Body of pancreas (tissue), 4 donors: ENCODE measurements at regions not wholly inside any gene's neighbourhood (a gene's known extent, or its start where the extent isn't known, plus 50 kb on each side); places are given as distances from the start of the nearest gene placed in this dataset.
"Not testable (repeated sequence)": the region's sequence is repeated elsewhere in the genome, so short reads cannot be mapped to it uniquely, and the experiment has no call there.

Source experiments
- ATAC-seq: fragments of 150-250 bp; one replicate; pipeline ENCODE4 v1.9.1; 2016
- DNase-seq, 4 donors: peaks; one replicate each; pipeline ENCODE4 v3.0.0-alpha.2; 2019
- H3K27ac ChIP-seq, 4 donors: fragments of 200-600 bp; sonication (generic); 1 replicate in 3 of 4; 2 replicates in 1 of 4; pipeline versions ENCODE4 v1.5.1 to v1.6.1; 2016 to 2019; ENCODE audit warnings: mild to moderate bottlenecking in 1 of 4, mixed read lengths in 1 of 4, moderate library complexity in 1 of 4
- H3K27me3 ChIP-seq, 2 donors: fragments of 200-600 bp; sonication (generic); one replicate each; pipeline ENCODE4 v1.6.0; 2016; ENCODE audit warnings: mild to moderate bottlenecking in 1 of 2
- H3K36me3 ChIP-seq, 2 donors: fragments of 200-600 bp; sonication (generic); replicated peaks in 1 of 2; 2 replicates each; pipeline ENCODE4 v1.5.1; 2016; ENCODE audit warnings: low read depth in 2 of 2; ENCODE audit not compliant: insufficient read depth in 1 of 2
- H3K4me1 ChIP-seq: fragments of 200-600 bp; sonication (generic); one replicate; pipeline ENCODE4 v1.6.0; 2016
- H3K4me3 ChIP-seq, 2 donors: fragments of 200-600 bp; sonication (generic); 1 replicate in 1 of 2; 2 replicates in 1 of 2; pipeline ENCODE4 v1.5.1; 2016 to 2019
- H3K9me3 ChIP-seq, 3 donors: fragments of 200-600 bp; sonication (generic); 1 replicate in 2 of 3; 2 replicates in 1 of 3; pipeline ENCODE4 v1.5.1; 2016
- CTCF ChIP-seq, 7 experiments: fragments of 450-650 bp in 4 of 7; fragments of 200-600 bp in 3 of 7; sonication (generic) in 3 of 7; IDR thresholded peaks; one replicate each; pipeline ENCODE4 v1.5.1; 2016 to 2019; ENCODE audit warnings: antibody characterized with exemption in 7 of 7
- POLR2A ChIP-seq, 3 donors: fragments of 450-650 bp; IDR thresholded peaks; one replicate each; pipeline ENCODE4 v1.6.1; 2016; ENCODE audit warnings: antibody characterized with exemption in 3 of 3, mild to moderate bottlenecking in 2 of 3
- WGBS, 2 donors: methylation state at CpG; one replicate each; pipeline ENCODE4 v1.1.5; 2017; 5-methylcytosine and 5-hydroxymethylcytosine counted together
- intact Hi-C: fragments of 100-400 bp; cut with DNase I; formaldehyde crosslinking; loops from one replicate; pipeline ENCODE4 v1.15.1; 2023

GRCh38 chr18:4960578-4960977 lies 236.5 kb downstream of the AKAIN1 start:
- H3K9me3 ChIP-seq: no peaks in the 10 kb centered on the region
- ATAC-seq (no peak), DNase-seq (no peak)
- WGBS, 2 donors: 82 to 96% methylated on average over 5 of the region's 5 CpGs
- no peaks in the 10 kb centered on the region for H3K36me3 ChIP-seq
- intact Hi-C loops: no loop called here
- H3K4me1 ChIP-seq: no peaks in the 10 kb centered on the region
- H3K4me3 ChIP-seq: no peak overlapping the region
- H3K27me3 ChIP-seq: no peaks in the 10 kb centered on the region
- no peak overlapping the region for H3K27ac ChIP-seq
- TF ChIP-seq CTCF (IDR thresholded peaks at IDR 0.05) (no peak), POLR2A (IDR thresholded peaks at IDR 0.05) (no peak)

- 48 to 67% methylated on average over 1 of the region's 1 CpG for WGBS, 2 donors
- no peak overlapping the region for H3K27ac ChIP-seq
- no peaks in the 10 kb centered on the region for H3K27me3 ChIP-seq
- ATAC-seq: no peak
- no peak for TF ChIP-seq POLR2A (IDR thresholded peaks at IDR 0.05)
- TF ChIP-seq CTCF (IDR thresholded peaks at IDR 0.05): no peak
- intact Hi-C loops: no loop called here
- H3K4me3 ChIP-seq: no peak overlapping the region
- H3K4me1 ChIP-seq: no peaks in the 10 kb centered on the region
- peaks cover 0 to 2% (median 0%) of the 10 kb centered on the region in 3 donors for H3K9me3 ChIP-seq
- DNase-seq: no peak
- H3K36me3 ChIP-seq: no peaks in the 10 kb centered on the region
These were observed 265.8 kb downstream of the AKAIN1 start for GRCh38 chr18:4931209-4931608.

GRCh38 chr18:4921548-4921947 lies 275.5 kb downstream of the AKAIN1 start:
- Histone ChIP-seq H3K4me1 (no peaks in the 10 kb centered on the region), H3K36me3 (no peaks in the 10 kb centered on the region), H3K27ac (no peak overlapping the region), H3K9me3 (no peaks in the 10 kb centered on the region), H3K4me3 (no peak overlapping the region), H3K27me3 (no peaks in the 10 kb centered on the region)
- no peak for TF ChIP-seq CTCF (IDR thresholded peaks at IDR 0.05)
- no peak for TF ChIP-seq POLR2A (IDR thresholded peaks at IDR 0.05)
- intact Hi-C loops: no loop called here
- ATAC-seq (no peak), DNase-seq (no peak)

GRCh38 chr18:4917509-4917908 lies 279.5 kb downstream of the AKAIN1 start:
- H3K4me1 ChIP-seq, H3K27ac ChIP-seq, DNase-seq, H3K9me3 ChIP-seq, H3K36me3 ChIP-seq, ATAC-seq, H3K4me3 ChIP-seq, intact Hi-C loops, H3K27me3 ChIP-seq: not testable (repeated sequence)
- 40 to 57% methylated on average over 4 of the region's 7 CpGs for WGBS, 2 donors

GRCh38 chr18:4908328-4908727 lies 288.7 kb downstream of the AKAIN1 start:
- no peak for DNase-seq
- H3K9me3 ChIP-seq: no peaks in the 10 kb centered on the region
- H3K4me3 ChIP-seq: no peak overlapping the region
- no peak overlapping the region for H3K27ac ChIP-seq
- no peaks in the 10 kb centered on the region for H3K36me3 ChIP-seq
- TF ChIP-seq POLR2A (IDR thresholded peaks at IDR 0.05) (no peak), CTCF (IDR thresholded peaks at IDR 0.05) (no peak)
- no peaks in the 10 kb centered on the region for H3K4me1 ChIP-seq
- intact Hi-C loops: no loop called here
- no peak for ATAC-seq
- no peaks in the 10 kb centered on the region for H3K27me3 ChIP-seq
- WGBS, 2 donors: 22 to 27% methylated on average over 3 of the region's 3 CpGs
